Fibroblast of the aortic adventitia (primary cell): ENCODE measurements at regions not wholly inside any gene's neighbourhood (a gene's known extent, or its start where the extent isn't known, plus 50 kb on each side); places are given as distances from the start of the nearest gene placed in this dataset.

Experiments used
- DNase-seq: peaks from one replicate; pipeline ENCODE4 v3.0.0-alpha.2; 2010; ENCODE audit warnings: low read depth
- H3K4me3 ChIP-seq: 2 replicates; pipeline ENCODE4 v1.5.1; 2011; ENCODE audit warnings: low read depth, mild to moderate bottlenecking, control low read depth, low read length, moderate library complexity
- CTCF ChIP-seq: IDR thresholded peaks from 2 replicates; pipeline ENCODE4 v1.5.1; 2011; ENCODE audit warnings: mild to moderate bottlenecking, low read length, control low read depth, inconsistent platforms; ENCODE audit not compliant: insufficient read depth

DNA sequence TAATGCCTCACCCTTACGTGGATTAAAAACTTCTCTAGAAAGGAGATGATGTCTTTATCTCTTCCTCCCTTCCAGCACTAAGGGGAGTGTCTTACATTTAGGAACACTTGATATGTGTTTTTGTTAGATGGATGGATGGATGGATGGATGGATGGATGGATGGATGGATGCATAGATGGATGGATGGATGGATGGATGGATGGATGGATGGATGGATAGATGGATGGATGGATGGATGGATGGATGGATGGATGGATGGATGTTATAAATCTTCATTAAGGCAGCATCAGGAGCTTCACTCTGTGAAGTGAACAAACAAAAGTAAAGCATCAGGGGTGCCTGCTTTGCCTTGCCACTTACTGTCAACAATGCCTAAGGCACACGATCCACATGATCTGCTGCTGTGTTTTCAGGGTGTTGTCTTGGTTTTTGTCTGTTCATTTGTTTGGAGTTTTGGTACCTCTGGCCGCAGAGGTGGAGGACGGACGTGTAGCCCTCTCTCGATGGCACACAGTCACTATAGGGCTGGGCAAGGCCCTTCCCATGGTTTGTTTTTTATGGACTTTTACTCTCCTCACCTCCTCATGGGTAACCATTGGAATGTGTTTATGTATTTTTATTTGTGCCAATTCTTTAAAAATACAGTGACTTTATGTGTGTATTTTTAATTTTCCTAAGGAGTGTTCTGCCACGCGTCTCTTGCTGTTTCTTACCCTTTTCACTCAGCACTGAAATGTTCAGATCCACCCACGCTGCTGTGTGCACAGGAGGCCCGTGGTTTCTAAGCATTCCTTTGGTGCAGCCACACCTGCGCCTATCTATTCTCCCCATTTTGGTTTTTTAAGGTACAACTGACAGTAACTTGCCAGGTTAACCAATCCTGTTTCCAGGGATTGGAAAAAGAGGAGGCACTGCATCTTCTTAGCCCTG is 91.8 kb upstream of the ENPP6 start:
- H3K4me3 ChIP-seq = no peak overlapping the region
- DNase-seq = no peak

DNA sequence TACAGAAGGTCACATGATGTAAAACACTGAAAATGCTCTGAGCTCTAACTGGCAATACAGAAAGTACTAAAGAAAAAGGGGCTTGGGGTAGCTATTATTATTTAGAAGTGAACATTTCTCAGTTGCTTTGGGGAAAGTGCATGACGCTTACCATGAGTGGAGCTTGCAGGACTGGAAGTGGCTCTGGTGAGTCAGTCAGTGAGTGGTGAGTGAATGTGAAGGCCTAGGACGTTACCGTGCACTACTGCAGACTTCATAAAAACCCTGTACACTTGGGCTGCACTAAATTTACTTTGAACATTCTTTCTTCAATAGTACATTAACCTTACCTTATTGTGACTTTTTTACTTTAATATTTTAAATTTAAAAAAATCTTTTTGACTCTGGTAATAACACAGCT is 89.3 kb upstream of the ENPP6 start:
- TF ChIP-seq CTCF = no peak
- H3K4me3 ChIP-seq = no peak overlapping the region
- peak; percentile 25 for DNase-seq

More for the DNA sequence above, 91.8 kb upstream of the ENPP6 start:
- no peak for TF ChIP-seq CTCF

- DNase-seq = no peak
- TF ChIP-seq CTCF = no peak
- H3K4me3 ChIP-seq = no peak overlapping the region
These were observed 88.8 kb upstream of the ENPP6 start for GRCh38 chr4:184306470-184306869.

GRCh38 chr4:184300816-184301215 is 83.1 kb upstream of the ENPP6 start:
- no peak for TF ChIP-seq CTCF
- no peak overlapping the region for H3K4me3 ChIP-seq
- DNase-seq = no peak

DNA sequence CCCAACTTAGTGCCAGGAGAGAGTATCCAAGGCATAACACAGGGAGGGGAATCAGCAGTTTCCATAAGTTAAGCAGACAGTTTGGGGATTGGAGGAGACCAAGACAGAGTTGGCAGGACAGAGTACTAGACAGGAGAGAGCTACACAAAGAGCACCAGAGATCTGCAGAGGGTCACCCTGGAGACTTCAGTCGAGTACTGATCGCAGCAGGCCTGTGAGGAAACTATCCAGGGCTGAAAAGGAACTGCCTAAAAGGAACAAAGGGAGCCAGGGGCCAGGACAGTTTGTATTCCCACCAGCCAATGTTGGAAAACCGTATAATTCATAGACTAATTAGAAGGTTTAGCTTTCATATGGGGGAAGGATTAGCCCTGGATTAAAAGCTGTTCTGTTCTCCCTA is 80.6 kb upstream of the ENPP6 start:
- DNase-seq = peak; percentile 27
- no peak for TF ChIP-seq CTCF
- H3K4me3 ChIP-seq = no peak overlapping the region

DNA sequence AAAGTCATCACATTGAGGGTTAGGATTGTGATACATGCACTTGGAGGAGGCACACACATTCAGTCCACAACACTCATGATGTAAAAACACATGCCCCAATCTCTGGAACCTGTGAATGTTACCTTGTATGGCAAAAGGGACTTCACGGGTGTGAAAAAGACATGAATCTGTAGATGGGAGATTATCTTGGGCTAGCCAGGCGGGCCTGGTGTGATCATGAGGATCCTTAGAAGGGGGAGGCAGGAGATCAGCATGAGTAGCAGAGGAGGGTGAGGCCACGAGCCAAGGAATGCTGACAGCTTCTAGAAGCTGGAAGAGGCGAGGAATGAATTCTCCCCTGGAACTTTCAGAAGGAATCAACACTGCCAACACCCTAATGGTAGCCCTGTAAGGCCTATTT is 77.5 kb upstream of the ENPP6 start:
- DNase-seq = no peak
- no peak for TF ChIP-seq CTCF
- no peak overlapping the region for H3K4me3 ChIP-seq

DNA sequence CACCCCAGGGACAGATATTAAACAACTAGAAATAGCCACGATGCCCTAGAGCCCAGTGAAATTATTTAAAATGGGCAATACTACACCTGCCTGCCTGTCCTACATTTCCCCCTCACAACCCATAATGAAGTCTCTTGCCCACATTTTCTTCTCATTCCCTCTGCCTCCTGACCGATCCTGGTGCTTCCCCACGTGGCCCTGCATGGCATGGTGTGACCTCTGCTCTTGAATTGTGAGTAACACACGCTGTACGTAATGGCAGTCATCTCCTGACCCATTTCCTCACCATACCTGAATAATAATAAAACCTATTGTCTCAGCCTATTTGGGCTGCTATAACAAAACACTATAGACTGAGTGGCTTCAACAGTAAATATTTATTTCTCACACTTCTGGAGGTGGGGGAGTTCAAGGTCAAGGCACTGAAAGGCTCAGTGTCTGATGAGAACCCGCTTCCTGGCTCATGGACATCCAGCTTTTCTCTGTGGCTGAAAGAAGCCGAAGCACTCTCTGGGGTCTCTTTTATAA is 77.0 kb upstream of the ENPP6 start:
- no peak for TF ChIP-seq CTCF
- no peak overlapping the region for H3K4me3 ChIP-seq
- DNase-seq = no peak
